IPS DF 4.7 (cell line): ENCODE measurements at regions not wholly inside any gene's neighbourhood (a gene's known extent, or its start where the extent isn't known, plus 50 kb on each side); places are given as distances from the start of the nearest gene placed in this dataset.

Experiments
- DNase-seq: peaks from one replicate; pipeline ENCODE4 v3.0.0-alpha.2; 2013; ENCODE audit warnings: low spot score; ENCODE audit errors: extremely low read depth

DNA sequence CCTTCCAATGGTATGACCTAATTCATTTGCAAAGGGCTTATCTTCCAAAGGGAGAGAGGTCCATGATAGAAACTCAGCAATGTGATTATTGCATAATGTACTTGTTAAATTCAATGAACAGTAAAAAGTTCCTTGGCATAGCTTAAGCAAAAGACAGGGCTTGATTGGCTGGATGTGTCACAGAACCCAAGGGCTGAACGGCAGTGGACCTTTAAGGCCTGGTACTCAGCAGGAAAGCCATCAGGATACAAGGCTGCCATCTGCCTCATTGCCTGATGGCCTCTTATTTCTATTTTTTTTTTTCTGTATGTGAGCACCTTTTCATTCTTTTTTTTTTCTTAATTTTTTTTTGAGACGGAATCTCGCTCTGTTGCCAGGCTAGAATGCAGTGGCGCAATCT, 208.9 kb upstream of the WSCD1 start:
- DNase-seq, result no peak

DNA sequence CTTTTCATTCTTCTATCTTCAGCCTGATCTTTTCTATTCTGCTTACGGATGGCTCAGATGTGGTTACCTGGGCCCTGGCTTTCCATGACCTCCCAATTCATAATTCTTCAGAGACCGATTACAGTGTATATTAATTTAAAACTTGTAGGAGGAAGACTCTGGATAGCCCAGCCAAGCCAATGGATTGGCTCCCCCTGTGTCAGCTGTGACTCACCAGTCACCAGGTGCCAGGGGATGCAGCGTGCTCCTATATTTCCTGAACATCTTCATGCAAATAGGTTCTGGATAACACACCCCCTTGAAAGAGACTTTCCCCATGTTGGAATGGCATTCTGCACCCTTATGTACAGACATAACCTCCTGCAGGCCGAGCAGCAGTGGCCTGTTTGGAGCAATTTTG, 208.3 kb upstream of the WSCD1 start:
- no peak for DNase-seq

DNA sequence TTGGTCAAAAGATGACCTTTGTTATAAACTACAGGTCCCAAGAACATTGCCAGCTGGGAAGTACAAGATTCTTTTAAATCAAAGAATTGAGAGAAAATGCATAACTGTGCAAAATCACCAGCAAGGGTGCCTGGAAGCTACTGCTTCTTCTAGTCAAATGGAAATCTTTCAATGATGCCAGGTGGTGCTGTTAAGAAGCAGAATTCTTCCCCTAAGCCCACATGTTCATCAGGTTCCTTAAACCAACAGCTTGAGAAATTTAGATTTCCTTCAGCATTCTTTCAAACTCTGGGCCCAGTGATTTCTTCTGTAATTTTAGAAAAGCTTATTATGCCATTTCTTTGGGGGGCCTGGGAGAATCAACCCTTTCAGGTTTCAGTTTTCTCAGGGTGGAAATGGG, 207.8 kb upstream of the WSCD1 start:
- DNase-seq, result no peak

DNA sequence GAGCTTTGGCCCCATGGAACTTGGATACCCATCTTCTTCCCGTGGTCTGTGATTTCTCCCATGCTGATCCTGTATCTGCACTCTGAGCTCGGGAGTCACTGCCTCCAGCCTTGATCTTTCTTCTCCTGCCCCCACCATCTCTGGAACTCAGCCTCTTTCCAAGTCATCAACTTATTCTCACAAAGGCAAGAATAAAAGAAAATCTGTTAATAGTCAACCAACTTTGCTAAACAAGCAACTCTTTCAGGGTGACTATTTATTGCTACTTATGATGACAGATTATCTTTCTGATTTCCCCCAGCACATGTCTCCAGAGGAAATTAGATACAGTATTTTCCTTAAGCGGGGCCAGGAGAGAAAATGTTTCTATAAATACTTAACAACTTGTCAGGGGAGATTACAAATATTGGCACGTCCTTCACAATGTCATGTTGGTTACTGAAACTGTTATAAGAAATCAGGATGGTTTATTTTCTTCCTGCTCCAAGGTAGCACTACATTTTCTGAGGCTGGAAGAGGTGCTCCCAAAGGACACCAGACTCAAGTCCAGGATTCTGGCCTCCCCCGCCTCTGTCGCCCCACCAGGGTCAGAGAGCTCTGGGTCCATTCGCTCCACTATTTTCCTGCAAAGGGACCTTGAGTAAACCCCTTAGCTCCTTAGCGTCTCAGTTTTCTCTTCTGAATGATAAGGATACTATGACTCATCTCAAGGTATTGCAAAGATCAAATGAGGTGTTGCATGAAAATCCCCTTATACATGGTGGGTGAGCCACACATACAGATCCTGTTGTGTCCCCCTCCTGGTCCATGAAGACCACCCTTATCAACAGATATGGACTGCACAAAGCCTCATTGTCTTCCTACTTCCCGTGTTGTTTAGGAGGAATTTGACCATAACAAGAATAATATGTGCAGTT, 205.2 kb upstream of the WSCD1 start:
- no peak for DNase-seq

DNA sequence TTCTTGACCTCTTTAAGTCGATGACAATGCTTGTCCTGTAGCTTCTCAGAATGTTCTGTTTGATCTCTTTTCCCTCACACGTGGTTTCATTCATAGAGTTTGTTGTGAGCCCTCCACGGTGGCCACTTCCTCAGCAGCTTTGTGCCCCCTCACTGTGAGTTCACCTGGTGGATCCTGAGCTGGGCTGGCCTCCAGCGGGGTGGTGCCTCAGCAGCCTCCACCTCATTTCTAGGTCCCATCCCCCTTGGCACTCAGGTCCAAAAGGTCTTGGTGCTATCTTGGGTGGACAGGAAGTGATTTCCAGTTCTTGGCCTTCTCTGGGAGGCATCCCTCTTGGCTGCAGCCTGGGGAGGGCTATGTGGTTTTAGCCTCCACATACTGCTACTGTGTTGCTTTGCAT, 203.2 kb upstream of the WSCD1 start:
- DNase-seq, result no peak

DNA sequence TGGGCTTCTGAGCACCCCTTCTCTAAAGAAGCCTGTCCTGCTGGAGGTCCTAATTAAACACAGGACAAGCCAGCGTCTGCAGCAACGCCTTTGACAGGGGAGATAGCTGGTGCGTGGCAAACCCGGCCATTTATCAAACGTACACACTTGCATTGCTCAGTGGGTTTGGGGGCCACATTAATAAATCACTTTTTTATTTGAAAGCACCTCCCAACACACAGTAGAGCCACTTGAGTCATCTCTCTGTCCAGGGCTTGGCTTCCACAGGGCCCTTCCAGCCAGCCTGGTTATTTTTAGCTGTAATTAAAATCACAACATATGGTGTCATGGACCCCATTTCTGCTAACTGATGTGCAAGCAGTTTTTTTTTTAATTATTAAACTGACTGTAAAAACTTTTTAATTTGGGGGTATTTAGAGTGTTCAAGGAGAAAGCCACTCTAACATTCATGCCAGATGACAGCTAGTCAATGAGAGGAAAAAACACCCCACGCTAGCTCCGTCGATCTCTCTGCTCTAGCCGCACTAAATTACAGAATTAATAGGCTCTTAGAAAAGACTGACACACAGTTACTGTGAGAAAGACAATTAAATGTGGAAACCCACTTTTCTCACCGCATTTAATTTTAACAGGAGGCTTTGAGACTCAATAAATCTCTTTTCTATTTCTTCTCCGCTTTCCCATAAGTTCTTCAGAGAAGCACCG, 201.0 kb upstream of the WSCD1 start:
- no peak for DNase-seq

DNA sequence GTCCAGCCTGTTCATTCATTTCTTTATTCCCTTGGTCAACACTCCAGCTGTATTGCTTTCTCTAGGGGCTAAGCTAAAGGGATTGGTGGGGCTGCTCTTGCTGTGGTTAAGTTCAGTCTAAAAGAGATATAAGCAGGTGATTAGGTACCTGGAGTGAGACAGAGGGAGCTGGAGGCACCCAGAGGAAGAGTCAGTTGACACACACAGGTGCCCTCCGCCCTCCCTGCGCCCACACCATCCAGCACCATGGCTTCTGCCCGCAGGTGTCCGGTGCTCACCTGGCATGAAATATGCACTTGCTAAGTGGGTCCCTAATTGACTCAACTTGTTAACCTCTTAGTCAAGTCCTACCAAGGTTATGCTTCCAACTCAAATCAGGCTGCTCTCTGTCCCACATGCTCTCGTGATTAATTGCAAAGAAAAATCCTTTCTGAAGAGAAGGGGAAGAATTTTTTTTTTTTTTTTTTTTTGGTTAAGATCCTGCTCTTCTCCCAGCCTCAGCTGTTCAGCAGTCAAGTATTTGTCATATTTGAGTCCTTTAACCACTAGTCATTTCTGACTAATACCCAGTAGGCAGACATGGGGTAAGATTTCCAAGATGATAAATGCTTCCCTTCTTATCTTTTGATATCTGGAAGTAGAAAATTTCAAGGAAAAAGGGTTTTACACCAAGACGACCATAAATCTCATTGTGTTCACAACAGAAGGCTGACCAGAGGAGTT, 199.8 kb upstream of the WSCD1 start:
- no peak for DNase-seq

DNA sequence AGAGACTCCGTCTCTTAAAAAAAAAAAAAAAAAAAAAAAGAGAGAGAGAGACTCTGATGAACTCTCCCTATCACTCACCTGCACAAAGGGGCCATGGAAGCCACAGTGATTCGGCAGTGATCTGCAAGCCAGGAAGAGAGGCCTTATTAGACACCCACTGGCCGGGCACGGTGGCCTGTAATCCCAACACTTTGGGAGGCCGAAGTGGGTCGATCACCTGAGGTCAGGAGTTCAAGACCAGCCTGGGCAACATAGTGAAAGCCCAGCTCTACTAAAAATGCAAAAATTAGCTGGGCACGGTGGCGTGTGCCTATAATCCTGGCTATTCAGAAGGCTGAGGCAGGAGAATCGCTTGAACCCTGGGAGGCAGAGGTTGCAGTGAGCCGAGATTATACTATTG, 198.5 kb upstream of the WSCD1 start:
- DNase-seq, result no peak

DNA sequence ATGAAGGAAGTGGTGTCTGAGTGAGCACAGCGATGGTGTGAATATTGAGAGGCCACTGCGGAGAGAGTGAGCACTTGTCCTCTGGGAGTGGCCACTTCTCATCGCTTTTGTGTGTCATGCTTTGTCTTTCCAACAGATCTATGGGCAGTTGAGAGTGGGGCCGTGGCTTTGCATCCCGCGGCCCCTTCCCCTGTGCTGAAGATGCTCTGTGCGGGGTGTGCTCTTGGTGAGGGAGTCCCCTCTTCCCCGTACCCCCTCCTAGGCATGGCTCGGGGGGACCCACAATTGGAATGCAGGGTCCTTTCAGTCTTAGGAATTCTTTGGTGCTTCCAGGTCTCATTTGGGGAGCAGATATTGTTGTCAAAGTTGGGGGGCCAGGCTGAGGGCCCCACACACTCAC, 197.3 kb upstream of the WSCD1 start:
- DNase-seq, result no peak

DNA sequence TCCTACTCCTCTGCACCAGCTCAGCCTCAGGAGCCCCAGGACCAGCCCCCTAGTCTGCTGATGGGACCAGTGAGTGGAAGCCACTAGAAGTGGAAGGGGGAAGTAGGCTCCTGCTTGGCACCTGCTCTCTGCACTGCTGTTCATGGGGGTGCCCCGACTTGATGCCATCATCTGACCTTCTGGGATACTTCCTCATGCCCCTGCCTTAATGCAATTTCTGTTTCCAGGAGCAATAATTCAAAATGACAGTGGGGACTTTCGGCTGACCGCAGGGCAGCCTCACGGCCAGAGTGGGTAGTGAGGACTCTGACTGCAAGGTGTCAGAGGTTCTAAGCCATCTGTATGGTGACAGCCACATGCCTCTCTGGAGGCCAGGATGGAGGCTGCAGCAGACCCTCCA, 196.4 kb upstream of the WSCD1 start:
- no peak for DNase-seq

DNA sequence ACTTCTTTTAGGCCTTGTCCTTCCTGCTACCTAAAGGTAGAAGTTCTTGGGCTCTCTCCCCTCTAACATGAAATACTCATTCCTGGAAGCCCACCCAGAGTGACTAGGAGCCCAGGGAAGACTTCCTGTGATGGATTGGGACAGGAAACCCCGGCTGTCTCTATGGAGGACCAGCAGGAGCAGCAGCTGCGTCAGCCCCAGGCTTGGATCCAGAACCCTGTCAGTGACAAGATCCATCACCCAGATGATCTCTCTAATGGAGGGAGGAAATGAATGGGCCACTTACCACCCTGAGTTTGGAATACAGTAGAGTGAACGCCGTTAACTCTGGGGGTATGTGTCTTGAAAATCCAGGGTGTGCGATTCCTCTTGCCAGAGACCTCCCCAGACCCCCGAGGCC, 195.7 kb upstream of the WSCD1 start:
- DNase-seq, result no peak

DNA sequence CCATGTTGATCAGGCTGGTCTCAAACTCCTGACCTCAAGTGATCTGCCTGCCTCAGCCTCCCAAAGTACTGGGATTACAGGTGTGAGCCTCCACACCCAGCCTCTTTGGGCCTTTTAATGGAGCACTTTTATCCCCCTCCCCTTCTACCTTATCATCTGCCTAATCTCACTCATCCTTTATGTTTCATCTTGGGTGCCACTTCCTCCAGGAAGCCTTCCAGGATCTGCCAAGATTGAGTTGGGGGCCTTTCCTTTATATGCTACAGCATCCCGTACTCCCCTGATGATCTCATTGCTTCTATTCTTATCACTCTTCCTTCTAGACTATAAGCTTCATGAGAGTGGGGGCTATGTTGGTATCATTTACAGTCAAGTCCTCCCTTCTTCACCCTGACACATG, 192.8 kb upstream of the WSCD1 start:
- no peak for DNase-seq

DNA sequence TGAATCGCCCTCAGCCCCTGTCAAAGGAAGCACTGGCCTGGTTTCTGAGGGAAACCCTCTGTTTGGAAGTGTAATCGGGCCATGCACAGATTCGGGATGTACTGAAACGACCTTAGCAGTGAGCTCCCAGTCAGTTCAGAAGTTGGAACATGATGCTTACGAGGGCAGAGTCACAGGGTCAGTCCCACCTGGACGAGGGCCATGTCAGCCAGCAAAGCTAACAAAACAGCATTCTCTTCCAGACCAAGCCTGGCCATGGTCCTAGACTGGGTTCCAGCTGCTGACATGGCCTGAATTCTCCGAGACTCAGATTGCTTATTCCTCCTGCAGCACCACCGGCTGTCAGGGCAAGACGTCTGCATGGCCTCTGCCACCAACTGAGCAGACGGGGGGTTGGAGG, 192.2 kb upstream of the WSCD1 start:
- no peak for DNase-seq

DNA sequence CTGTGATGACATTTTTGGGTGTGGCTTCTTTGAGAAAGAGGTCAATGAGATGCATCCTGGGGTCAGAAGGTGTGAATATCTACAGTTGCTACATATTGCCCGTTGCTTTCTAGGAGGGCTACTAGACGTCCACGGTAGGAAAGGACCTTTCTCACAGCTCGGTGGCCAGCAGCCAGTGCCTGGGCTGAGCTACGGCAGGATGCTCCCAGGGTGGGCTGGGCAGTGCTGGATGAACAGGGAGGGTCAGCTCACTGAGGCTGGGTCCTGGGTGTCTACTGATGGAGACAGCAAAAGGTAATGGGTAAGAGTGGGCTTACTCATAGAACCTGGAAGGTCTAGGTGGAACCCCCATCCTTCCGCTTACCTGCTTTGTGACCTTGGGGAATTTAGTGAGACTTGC, 188.3 kb upstream of the WSCD1 start:
- no peak for DNase-seq

DNA sequence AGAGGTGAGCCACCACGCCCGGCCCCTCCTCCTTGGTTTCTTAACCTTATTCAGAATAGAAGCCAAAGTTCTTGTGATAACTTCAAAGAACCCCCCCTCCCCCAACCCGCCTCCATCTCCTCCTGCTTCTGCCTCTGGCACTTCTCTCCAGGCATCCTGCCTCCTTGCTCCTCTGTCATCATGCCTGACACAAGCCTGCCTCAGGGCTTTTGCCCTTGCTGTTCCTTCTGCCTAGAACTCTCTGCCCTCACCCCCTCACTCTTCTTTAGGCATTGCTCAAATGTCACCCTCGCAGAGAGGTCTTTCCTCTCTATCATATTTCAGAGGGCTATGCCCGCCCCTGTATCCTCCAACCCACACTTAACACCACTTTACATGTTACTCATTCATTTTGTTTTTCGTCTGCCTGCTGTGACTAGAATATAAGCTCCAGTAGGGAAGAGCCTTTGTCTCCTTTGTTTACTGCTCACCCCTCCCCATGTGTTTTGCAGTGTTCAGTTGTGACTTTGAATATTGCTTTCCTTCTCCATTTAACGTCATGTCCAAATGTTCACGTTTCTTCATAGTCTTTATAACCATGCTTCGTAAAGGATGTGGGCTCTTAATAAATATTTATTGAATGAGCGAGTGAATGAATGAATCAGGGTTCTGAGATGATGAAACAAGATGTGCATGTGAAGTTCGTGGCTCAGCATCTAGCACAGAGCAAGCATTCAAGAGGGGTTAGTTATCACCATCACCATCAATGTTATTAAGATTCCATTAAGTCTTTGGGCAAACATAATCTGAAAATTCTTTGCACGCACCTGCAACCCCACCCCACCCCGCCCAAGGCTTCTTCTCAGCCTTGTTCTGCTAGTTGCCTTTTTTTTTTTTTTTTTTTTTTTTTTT, 186.2 kb upstream of the WSCD1 start:
- DNase-seq, result no peak

DNA sequence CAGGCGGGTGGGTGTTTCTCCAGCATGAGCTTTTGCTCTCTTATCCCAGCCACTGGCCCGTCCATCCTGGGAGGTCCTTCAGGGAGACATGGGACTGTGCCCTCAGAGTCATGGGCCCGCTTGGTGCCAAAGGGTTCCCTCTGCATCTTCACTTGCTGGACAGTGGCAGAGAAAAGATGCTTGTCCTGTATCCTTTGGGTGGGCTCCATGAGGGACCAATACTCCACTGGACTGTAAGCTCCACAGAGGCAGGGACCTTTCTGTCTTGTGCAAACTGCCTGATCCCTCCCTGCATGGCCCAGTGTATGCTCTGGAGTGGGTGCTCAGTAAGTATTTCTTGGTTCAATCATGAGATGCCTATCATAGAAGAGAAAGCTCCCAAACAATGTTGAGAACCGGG, 184.8 kb upstream of the WSCD1 start:
- no peak for DNase-seq

DNA sequence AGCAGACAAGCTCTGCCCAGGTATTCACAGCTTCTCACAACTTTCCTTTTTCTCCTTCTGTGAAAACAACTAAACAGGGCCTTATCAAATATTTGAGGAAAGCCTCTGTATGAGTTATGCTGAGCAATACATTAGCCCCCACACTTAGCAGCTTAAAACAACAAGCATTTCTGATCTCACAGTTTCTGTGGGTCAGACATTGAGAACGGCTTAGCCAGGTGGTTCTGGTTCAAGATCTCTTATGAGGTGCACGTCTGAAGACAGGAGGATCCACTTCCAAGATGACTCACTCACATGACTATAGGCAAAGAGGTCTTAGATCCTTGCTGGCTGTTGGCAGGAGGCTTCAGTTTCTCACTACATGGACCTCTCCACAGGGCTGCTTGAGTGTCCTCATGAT, 181.4 kb upstream of the WSCD1 start:
- no peak for DNase-seq

DNA sequence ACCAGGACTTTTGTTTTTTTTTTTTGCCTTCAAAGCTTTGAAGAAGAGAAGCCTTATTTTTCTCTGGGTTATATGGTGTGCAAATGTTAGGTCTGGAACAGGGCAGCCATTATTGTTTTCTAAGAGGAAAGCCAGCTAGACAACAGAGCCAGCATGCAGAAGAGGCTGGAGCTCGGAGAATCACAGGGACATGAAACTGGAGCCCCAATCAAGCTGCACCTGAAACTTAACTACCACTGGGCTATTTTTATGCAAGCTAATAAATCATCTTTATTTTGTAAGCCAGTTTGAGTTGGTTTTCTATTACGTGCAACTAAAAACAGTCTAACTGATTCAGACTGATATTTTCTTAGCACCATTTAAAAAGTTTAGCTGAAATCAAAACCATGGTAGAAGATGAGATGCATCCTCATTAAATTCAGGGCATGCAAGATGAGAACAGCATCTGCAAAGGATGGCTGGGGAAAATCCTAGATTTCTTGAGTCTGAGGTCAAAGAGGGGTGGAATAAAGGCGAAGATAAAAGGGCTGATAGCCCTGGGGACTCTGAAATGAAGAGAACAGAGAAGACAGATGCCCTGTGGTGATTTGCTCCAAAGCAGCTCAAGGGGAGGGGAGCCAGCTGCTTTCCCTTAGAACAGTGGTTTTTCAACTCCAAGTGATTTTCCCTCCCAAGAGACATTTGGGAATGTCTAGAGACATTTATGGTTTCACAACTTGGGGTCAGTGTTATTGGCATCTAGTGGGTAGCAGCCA, 177.1 kb upstream of the WSCD1 start:
- DNase-seq, result no peak

DNA sequence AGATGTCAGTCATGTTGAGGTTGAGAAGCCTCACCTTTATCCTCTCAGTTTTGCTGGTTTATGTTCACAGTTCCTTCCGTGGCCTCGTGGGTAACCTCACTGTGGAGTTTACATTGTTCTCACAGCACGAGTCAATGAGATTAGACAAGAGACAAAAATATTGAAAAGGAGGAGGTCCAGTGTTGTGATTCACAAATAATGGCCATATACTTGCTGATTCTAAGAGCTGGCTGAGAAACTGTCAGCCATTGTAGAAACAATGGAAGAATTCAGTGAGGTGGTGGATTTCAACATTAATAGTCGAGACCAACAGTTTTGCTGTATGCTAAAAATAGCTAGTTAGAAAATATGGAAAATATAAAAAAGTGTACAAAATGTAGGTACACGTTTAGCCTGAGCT, 176.4 kb upstream of the WSCD1 start:
- no peak for DNase-seq

DNA sequence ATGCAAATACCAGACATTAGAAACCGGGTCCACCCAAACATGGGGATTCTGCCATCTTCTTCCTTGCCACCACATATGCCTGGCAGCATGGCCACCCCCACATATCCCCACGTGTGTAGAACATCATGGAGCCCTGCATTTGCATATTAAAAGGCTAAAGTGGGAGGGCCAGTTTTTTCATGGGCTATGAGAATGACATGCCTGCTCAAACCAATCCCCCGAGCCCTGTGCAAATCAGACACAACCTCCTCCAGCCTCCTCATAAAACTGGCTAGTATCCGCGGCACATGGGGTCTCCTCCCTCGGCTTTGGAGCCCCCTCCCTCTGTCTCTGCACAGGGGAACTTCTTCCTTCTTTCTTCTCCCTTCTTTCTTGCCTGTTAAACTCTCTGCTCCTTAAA, 174.9 kb upstream of the WSCD1 start:
- no peak for DNase-seq

DNA sequence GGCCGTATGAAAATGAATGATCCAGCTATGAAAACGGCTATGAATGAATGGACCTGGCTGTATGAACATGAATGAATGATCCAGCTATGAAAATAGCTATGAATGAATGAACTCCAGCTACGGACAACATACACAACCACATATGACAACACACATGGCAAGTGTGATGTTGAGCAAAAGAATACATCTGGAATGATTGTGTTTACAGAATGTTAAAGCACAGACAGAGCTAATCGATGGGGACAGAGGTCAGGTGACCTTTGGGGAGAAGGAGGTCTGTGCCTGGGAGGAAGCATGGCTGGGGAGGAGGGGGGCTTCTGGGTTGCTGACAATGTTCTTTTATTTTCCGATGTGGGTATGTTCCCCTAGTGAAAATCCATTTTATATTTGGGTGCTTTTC, 174.0 kb upstream of the WSCD1 start:
- no peak for DNase-seq
